Middle frontal gyrus (tissue), 1 donor: ENCODE measurements at regions not wholly inside any gene's neighbourhood (a gene's known extent, or its start where the extent isn't known, plus 50 kb on each side); places are given as distances from the start of the nearest gene placed in this dataset.
"Not testable (repeated sequence)": the region's sequence is repeated elsewhere in the genome, so short reads cannot be mapped to it uniquely, and the experiment has no call there.

Experiments used
- DNase-seq: peaks from one replicate; pipeline ENCODE4 v3.0.0-alpha.2; 2015; ENCODE audit warnings: low spot score; ENCODE audit errors: extremely low spot score

- no peak for DNase-seq
These were observed 245.1 kb upstream of the MSX2 start for GRCh38 chr5:174479325-174479724.

DNA sequence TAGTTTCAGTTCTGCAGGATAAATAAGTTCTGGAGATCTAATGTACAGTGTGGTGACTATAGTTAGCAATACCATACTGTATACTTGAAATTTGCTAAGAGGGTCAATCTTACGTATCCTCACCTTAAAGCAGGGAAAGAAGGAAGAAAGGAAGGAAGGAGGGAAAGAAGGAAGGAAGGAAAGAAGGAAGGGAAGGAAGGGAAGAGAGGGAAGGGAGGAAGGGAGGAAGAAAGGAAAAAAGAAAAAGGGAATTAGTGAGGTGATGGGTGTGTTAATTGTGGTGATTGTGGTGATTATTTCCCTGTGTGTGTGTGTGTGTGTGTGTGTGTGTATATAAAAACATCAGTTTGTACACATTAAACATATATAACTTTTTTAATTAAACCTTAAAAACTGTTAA is 242.6 kb upstream of the MSX2 start:
- no peak for DNase-seq

DNA sequence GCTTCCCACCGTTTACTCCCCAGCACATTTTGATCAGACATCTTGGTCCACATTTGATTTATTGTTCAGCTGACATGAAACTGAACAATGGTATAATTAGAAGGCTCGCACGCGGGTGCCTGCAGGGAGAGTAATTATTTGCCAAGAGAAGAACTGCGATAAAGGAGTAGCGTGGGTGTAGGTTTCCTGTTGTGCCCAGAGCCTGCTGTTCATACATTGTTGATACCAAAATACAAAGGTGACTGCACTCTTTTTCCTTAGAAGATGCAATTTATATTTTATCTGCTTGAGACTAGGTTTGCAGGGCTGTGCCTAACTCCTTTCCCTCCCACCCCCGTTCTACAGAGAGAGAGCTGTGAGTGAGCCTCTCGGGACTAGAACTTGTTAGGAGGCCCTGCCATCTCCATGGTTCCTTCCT is 241.8 kb upstream of the MSX2 start:
- DNase-seq, result no peak

- DNase-seq, result no peak
These were observed 241.0 kb upstream of the MSX2 start for GRCh38 chr5:174483411-174483810.

DNA sequence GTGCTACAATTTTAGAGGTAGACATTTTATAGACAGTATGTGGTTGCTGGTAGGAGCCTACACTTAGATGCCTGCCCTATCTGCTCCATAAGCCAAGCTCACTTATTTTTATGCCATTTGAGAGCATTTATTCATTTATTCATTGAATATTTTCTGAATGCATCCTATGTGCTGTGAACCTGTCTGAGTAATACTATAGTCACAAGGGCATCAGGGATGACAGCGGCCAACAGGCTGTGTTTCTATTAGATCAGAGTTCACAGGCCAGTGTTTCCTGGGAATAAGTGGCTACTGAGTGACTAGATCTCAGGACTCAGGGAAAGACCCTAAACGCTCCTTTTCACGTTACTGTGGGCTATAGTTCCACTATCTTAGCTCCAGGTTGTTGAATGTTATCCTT is 235.2 kb upstream of the MSX2 start:
- DNase-seq, result no peak

- no peak for DNase-seq
These were observed 234.3 kb upstream of the MSX2 start for GRCh38 chr5:174489920-174490597.

- no peak for DNase-seq
These were observed 233.7 kb upstream of the MSX2 start for GRCh38 chr5:174490728-174491127.

- DNase-seq, result no peak
These were observed 233.1 kb upstream of the MSX2 start for GRCh38 chr5:174491265-174491664.

DNA sequence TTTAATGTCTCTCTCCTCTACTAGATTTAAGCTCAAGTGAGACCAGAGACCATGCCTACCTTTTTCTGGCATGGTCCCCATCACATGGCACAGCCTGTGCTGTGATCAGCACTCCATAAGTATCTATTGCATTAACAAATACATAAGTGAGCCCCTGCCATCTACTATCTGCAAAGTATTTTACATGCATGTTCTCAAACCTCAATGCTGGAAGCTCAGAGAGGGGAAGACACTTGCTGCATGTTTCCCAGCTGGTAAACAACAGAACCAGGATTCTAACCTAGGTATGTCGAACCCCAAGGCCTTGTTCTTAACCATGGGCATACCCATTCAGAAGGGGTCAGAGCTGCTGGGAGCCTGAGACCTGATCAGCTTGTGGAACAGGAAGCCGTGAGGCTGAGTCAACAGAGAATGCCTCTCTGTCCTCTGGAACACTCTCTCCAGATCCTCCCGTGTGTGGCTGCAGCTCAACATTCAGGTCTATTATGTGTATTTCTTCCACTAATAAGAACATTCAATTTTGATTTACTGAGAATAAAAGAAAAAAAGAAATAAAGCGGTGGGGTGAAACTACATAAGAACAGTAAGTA is 232.5 kb upstream of the MSX2 start:
- no peak for DNase-seq

- no peak for DNase-seq
These were observed 230.9 kb upstream of the MSX2 start for GRCh38 chr5:174493530-174493929.

- not testable (repeated sequence) for DNase-seq
These were observed 226.4 kb upstream of the MSX2 start for GRCh38 chr5:174497939-174498338.

DNA sequence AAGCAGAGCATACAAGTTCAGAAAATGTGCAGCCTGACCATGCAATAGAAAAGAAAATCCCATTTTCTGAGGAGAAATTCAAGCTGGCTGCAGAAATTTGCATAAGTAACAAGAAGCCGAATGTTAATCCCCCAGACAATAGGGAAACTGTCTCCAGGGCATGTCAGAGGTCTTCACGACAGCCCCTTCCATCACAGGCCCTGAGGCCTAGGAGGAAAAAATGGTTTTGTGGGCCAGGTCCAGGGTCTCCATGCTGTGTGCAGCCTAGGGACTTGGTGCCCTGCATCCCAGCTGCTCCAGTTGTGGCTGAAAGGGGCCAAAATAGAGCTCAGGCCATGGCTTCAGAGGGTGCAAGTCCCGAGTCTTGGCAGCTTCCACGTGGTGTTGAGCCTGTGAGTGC is 225.8 kb upstream of the MSX2 start:
- DNase-seq, result not testable (repeated sequence)

DNA sequence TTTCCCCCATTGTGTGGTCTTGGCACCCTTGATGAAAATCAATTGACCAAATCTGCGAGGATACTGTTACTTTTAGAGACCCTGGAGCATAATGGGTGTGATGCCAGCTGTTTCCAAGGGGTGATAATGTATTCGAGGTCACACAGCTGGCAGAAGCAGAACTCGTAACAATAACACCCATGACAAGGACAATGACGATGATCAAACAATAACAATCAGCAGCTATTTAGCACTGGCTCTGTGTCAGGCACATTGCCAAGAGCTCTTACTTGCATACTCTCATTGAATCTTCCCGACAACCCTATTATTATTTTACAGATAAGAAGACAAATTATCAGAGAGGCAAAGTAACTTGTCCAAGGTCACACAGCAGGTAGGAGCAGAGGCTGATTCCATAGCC is 223.7 kb upstream of the MSX2 start:
- no peak for DNase-seq

- no peak for DNase-seq
These were observed 222.8 kb upstream of the MSX2 start for GRCh38 chr5:174501461-174502069.

GRCh38 chr5:174503086-174503460 is 221.3 kb upstream of the MSX2 start:
- no peak for DNase-seq

DNA sequence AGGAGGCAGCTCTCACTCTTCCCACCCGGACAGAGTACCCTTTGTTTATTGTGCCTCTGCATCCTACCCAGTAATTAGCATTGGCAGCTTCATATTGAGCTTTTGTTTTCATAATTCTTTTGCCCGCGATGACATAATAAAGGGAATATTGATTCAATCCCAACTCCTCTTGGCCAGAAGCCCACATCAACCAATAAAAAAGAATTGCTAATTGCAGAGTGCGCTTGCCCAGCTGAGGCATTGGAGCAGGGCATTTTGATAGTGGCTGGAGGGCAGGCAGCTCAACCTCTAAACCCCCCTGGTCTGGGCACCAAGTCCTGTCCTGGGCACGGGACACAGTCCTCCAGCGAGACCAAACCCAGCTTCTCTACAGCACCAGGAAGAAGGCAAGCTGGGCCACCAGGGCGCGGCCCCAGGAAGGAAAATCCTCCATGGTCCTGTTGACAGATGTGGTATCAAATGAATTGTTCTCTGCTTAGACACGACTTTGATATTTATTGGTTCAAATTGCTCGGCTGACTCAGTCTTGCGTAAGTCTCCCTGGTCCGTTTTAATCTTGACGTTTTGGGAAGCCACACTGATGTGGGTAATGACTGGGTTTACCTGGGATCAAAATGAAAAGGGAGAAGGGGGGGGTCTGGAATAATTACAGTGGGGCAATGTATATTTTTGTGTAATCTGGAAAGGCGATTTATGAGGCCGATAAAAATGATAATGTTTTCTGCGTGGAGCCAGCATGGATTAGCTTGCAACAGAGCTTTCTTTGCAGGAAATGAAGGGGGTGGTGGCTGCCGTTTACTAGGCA is 220.7 kb upstream of the MSX2 start:
- DNase-seq, result peak; percentile 88

GRCh38 chr5:174504266-174504726 is 220.1 kb upstream of the MSX2 start:
- no peak for DNase-seq

- DNase-seq, result no peak
These were observed 218.8 kb upstream of the MSX2 start for GRCh38 chr5:174505621-174506020.

GRCh38 chr5:174510782-174511453 is 213.5 kb upstream of the MSX2 start:
- not testable (repeated sequence) for DNase-seq

DNA sequence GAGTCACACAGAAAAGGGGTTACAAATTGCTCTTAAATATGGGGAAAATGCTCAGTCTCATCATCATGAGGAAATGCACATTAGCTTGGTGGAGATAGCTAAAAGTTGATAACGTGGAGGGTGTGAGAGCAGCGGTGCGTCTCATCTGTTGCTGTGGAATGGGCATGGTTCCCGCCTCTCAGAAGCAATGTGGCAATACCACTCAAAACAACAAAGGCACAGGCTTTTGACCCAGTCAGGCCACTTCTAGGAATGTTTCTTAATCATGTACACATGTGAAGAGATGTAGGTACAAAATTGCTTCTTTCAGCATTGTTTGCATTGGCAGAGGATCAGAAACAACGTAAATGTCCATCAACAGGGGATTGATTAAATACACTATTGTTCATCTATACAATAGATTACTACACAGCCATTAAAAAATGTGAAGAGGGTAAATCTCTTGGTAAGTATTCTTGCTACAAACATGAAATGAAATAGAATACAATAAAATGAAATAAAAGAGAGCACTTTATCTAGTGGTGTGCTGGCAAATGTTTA is 212.6 kb upstream of the MSX2 start:
- DNase-seq, result no peak

DNA sequence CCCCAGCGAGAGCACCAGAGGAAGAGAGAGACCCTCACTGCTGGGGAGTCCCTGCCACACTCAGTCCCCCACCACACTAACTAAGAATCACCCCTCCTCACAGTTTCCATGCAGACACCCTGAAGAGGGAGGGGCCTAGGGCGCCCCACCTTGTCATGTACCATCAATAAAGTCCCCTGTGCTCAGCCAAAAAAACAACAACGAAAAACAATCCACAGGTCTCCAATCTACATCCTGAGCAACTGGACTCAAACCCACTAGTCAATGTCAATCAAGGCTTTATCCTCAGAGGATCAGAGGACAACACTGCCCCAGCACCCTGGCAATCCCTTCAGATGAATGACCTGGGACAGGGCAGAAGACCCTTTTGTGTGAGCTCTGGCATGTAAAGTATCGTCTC is 210.1 kb upstream of the MSX2 start:
- no peak for DNase-seq
